NT2/D1 (cell line): ENCODE measurements at regions not wholly inside any gene's neighbourhood (a gene's known extent, or its start where the extent isn't known, plus 50 kb on each side); places are given as distances from the start of the nearest gene placed in this dataset.

Source experiments
- YY1 ChIP-seq: IDR thresholded peaks from 2 replicates; pipeline ENCODE4 v1.6.1; 2011; ENCODE audit not compliant: insufficient read length, insufficient read depth
- ZNF274 ChIP-seq: IDR thresholded peaks from 2 replicates; pipeline ENCODE4 v1.6.1; 2011; ENCODE audit warnings: mild to moderate bottlenecking, low read depth, low read length

GRCh38 chr22:27239520-27239919, 562.0 kb downstream of the MN1 start:
- TF ChIP-seq ZNF274 (no peak), YY1 (no peak)
